NCI-H345 treated with DMSO at 0.1 percent for 48 hours (cell line): ENCODE measurements at regions not wholly inside any gene's neighbourhood (a gene's known extent, or its start where the extent isn't known, plus 50 kb on each side); places are given as distances from the start of the nearest gene placed in this dataset.

ENCODE experiments used
- DNase-seq: peaks from one replicate; lab custom pipeline; 2025; ENCODE audit not compliant: unreplicated experiment; lab: John Stamatoyannopoulos, UW

- no peak for DNase-seq
Measured at GRCh38 chr21:28378026-28378425, 614.7 kb downstream of the LTN1 start.

- no peak for DNase-seq
Measured at GRCh38 chr21:28375708-28376385, 616.8 kb downstream of the LTN1 start.

- no peak for DNase-seq
Measured at GRCh38 chr21:28374881-28375280, 617.8 kb downstream of the LTN1 start.

- DNase-seq = no peak
Measured at GRCh38 chr21:28371713-28372112, 621.0 kb downstream of the LTN1 start.

- DNase-seq = no peak
Measured at GRCh38 chr21:28359300-28359699, 633.4 kb downstream of the LTN1 start.

GRCh38 chr21:28358702-28359101, 634.0 kb downstream of the LTN1 start:
- DNase-seq = no peak

GRCh38 chr21:28358170-28358569, 634.5 kb downstream of the LTN1 start:
- no peak for DNase-seq

GRCh38 chr21:28357743-28358142, 634.9 kb downstream of the LTN1 start:
- no peak for DNase-seq

GRCh38 chr21:28356422-28356821, 636.3 kb downstream of the LTN1 start:
- no peak for DNase-seq

- no peak for DNase-seq
Measured at GRCh38 chr21:28345934-28346333, 646.7 kb downstream of the LTN1 start.

- no peak for DNase-seq
Measured at GRCh38 chr21:28344985-28345384, 647.7 kb downstream of the LTN1 start.

GRCh38 chr21:28342212-28342810, 650.4 kb downstream of the LTN1 start:
- no peak for DNase-seq

- no peak for DNase-seq
Measured at GRCh38 chr21:28339403-28339802, 653.3 kb downstream of the LTN1 start.

GRCh38 chr21:28338701-28339305, 653.9 kb downstream of the LTN1 start:
- DNase-seq = no peak

- DNase-seq = no peak
Measured at GRCh38 chr21:28337315-28337714, 655.4 kb downstream of the LTN1 start.

GRCh38 chr21:28336314-28336713, 656.4 kb downstream of the LTN1 start:
- DNase-seq = no peak

GRCh38 chr21:28334407-28334806, 658.3 kb downstream of the LTN1 start:
- no peak for DNase-seq

GRCh38 chr21:28333578-28334075, 659.0 kb downstream of the LTN1 start:
- no peak for DNase-seq

GRCh38 chr21:28332796-28333195, 659.9 kb downstream of the LTN1 start:
- no peak for DNase-seq

GRCh38 chr21:28325618-28326017, 667.1 kb downstream of the LTN1 start:
- peak; percentile 66 for DNase-seq

- no peak for DNase-seq
Measured at GRCh38 chr21:28324690-28325089, 668.0 kb downstream of the LTN1 start.

GRCh38 chr21:28317177-28317950, 675.3 kb downstream of the LTN1 start:
- no peak for DNase-seq
